ENCODE measurements at regions not wholly inside any gene's neighbourhood (a gene's known extent, or its start where the extent isn't known, plus 50 kb on each side); places are given as distances from the start of the nearest gene placed in this dataset.

GRCh38 chr9:75418518-75418917 is 330.2 kb downstream of the OSTF1 start:
- no peaks in the 10 kb centered on the region for H3K9me3 ChIP-seq (ENCODE audit: low read length)
- no peak overlapping the region for H3K27ac Mint-ChIP-seq
- no peak overlapping the region for H3K4me3 ChIP-seq (ENCODE audit: low read length)
- ChIA-PET POLR2A (no interaction called here), CTCF (no interaction called here)
- no peaks in the 10 kb centered on the region for H3K27me3 ChIP-seq (ENCODE audit: insufficient read depth, low read length, poor library complexity, severe bottlenecking)
- no peaks in the 10 kb centered on the region for H3K4me1 ChIP-seq (ENCODE audit: insufficient read depth, low read length)
- H3K27ac ChIP-seq (ENCODE audit: low read depth, low read length) = no peak overlapping the region
- H3K4me1 Mint-ChIP-seq = peaks cover 0 to 3% (median 0%) of the 10 kb centered on the region in 3 donors
- H3K36me3 Mint-ChIP-seq = peaks cover 0 to 2% (median 0%) of the 10 kb centered on the region in 3 donors
- H3K9me3 Mint-ChIP-seq = peaks cover 0 to 2% (median 0%) of the 10 kb centered on the region in 5 donors
- H3K36me3 ChIP-seq (ENCODE audit: insufficient read depth, low read length) = no peaks in the 10 kb centered on the region
- DNase-seq = no peak
- peaks cover 0 to 2% of the 10 kb centered on the region in 2 donors for H3K27me3 Mint-ChIP-seq
- no peak overlapping the region for H3K4me3 Mint-ChIP-seq

- no peaks in the 10 kb centered on the region for H3K9me3 ChIP-seq (ENCODE audit: low read length)
- H3K27me3 Mint-ChIP-seq = peaks cover 0 to 2% of the 10 kb centered on the region in 2 donors
- no peaks in the 10 kb centered on the region for H3K27me3 ChIP-seq (ENCODE audit: insufficient read depth, low read length, poor library complexity, severe bottlenecking)
- no peaks in the 10 kb centered on the region for H3K36me3 ChIP-seq (ENCODE audit: insufficient read depth, low read length)
- ChIA-PET CTCF (no interaction called here), POLR2A (no interaction called here)
- H3K4me1 Mint-ChIP-seq = peaks cover 0 to 3% (median 0%) of the 10 kb centered on the region in 3 donors
- no peaks in the 10 kb centered on the region for H3K4me1 ChIP-seq (ENCODE audit: insufficient read depth, low read length)
- H3K27ac Mint-ChIP-seq = peak overlapping the region in 1 of 8 donors; percentile 14
- peaks cover 0 to 2% (median 0%) of the 10 kb centered on the region in 5 donors for H3K9me3 Mint-ChIP-seq
- no peak overlapping the region for H3K4me3 ChIP-seq (ENCODE audit: low read length)
- H3K4me3 Mint-ChIP-seq = peak overlapping the region in 1 of 7 donors; percentile 29
- DNase-seq = no peak
- H3K36me3 Mint-ChIP-seq = peaks cover 0 to 2% (median 0%) of the 10 kb centered on the region in 3 donors
- H3K27ac ChIP-seq (ENCODE audit: low read depth, low read length) = no peak overlapping the region
Observed at GRCh38 chr9:75422944-75423522, 334.7 kb downstream of the OSTF1 start.

GRCh38 chr9:75429531-75430475 is 341.5 kb downstream of the OSTF1 start:
- H3K27me3 Mint-ChIP-seq = peaks cover 4 to 8% of the 10 kb centered on the region in 2 donors
- Histone ChIP-seq H3K4me1 (ENCODE audit: insufficient read depth, low read length) (no peaks in the 10 kb centered on the region), H3K36me3 (ENCODE audit: insufficient read depth, low read length) (no peaks in the 10 kb centered on the region), H3K27ac (ENCODE audit: low read depth, low read length) (no peak overlapping the region), H3K9me3 (ENCODE audit: low read length) (no peaks in the 10 kb centered on the region), H3K4me3 (ENCODE audit: low read length) (no peak overlapping the region), H3K27me3 (ENCODE audit: insufficient read depth, low read length, poor library complexity, severe bottlenecking) (no peaks in the 10 kb centered on the region)
- H3K4me3 Mint-ChIP-seq = no peak overlapping the region
- DNase-seq = no peak
- CTCF ChIA-PET = no interaction called here
- no peaks in the 10 kb centered on the region for H3K36me3 Mint-ChIP-seq
- POLR2A ChIA-PET = no interaction called here
- H3K4me1 Mint-ChIP-seq = no peaks in the 10 kb centered on the region
- peaks cover 0 to 2% (median 0%) of the 10 kb centered on the region in 5 donors for H3K9me3 Mint-ChIP-seq
- no peak overlapping the region for H3K27ac Mint-ChIP-seq

GRCh38 chr9:75431375-75431774 is 343.1 kb downstream of the OSTF1 start:
- Mint-ChIP-seq H3K27me3 (peaks cover 6 to 8% of the 10 kb centered on the region in 2 donors), H3K9me3 (peaks cover 0 to 2% (median 0%) of the 10 kb centered on the region in 5 donors), H3K36me3 (no peaks in the 10 kb centered on the region), H3K4me1 (no peaks in the 10 kb centered on the region), H3K27ac (no peak overlapping the region), H3K4me3 (no peak overlapping the region)
- ChIA-PET CTCF (no interaction called here), POLR2A (no interaction called here)
- Histone ChIP-seq H3K27ac (ENCODE audit: low read depth, low read length) (no peak overlapping the region), H3K27me3 (ENCODE audit: insufficient read depth, low read length, poor library complexity, severe bottlenecking) (no peaks in the 10 kb centered on the region), H3K9me3 (ENCODE audit: low read length) (no peaks in the 10 kb centered on the region), H3K36me3 (ENCODE audit: insufficient read depth, low read length) (no peaks in the 10 kb centered on the region), H3K4me1 (ENCODE audit: insufficient read depth, low read length) (no peaks in the 10 kb centered on the region), H3K4me3 (ENCODE audit: low read length) (no peak overlapping the region)
- DNase-seq = no peak

- H3K36me3 Mint-ChIP-seq = no peaks in the 10 kb centered on the region
- H3K27me3 Mint-ChIP-seq = peaks cover 6 to 8% of the 10 kb centered on the region in 2 donors
- no peak overlapping the region for H3K4me3 Mint-ChIP-seq
- no peaks in the 10 kb centered on the region for H3K4me1 Mint-ChIP-seq
- H3K4me1 ChIP-seq (ENCODE audit: insufficient read depth, low read length) = no peaks in the 10 kb centered on the region
- POLR2A ChIA-PET = no interaction called here
- no peaks in the 10 kb centered on the region for H3K36me3 ChIP-seq (ENCODE audit: insufficient read depth, low read length)
- CTCF ChIA-PET = no interaction called here
- H3K4me3 ChIP-seq (ENCODE audit: low read length) = no peak overlapping the region
- no peak overlapping the region for H3K27ac ChIP-seq (ENCODE audit: low read depth, low read length)
- DNase-seq = no peak
- H3K27ac Mint-ChIP-seq = no peak overlapping the region
- no peaks in the 10 kb centered on the region for H3K27me3 ChIP-seq (ENCODE audit: insufficient read depth, low read length, poor library complexity, severe bottlenecking)
- H3K9me3 ChIP-seq (ENCODE audit: low read length) = no peaks in the 10 kb centered on the region
- H3K9me3 Mint-ChIP-seq = peaks cover 0 to 2% (median 0%) of the 10 kb centered on the region in 5 donors
Observed at GRCh38 chr9:75432386-75432785, 344.1 kb downstream of the OSTF1 start.

- peaks cover 6 to 9% of the 10 kb centered on the region in 2 donors for H3K27me3 Mint-ChIP-seq
- ChIA-PET CTCF (no interaction called here), POLR2A (no interaction called here)
Observed at GRCh38 chr9:75432888-75433287, 344.6 kb downstream of the OSTF1 start.

GRCh38 chr9:75438716-75439115 is 350.4 kb downstream of the OSTF1 start:
- Mint-ChIP-seq H3K9me3 (peaks cover 0 to 2% (median 1%) of the 10 kb centered on the region in 5 donors), H3K4me1 (no peaks in the 10 kb centered on the region), H3K27ac (no peak overlapping the region), H3K36me3 (no peaks in the 10 kb centered on the region), H3K4me3 (no peak overlapping the region), H3K27me3 (peaks cover 3 to 5% of the 10 kb centered on the region in 2 donors)
- DNase-seq = no peak
- Histone ChIP-seq H3K9me3 (ENCODE audit: low read length) (no peaks in the 10 kb centered on the region), H3K4me3 (ENCODE audit: low read length) (no peak overlapping the region), H3K27me3 (ENCODE audit: insufficient read depth, low read length, poor library complexity, severe bottlenecking) (no peaks in the 10 kb centered on the region), H3K27ac (ENCODE audit: low read depth, low read length) (no peak overlapping the region), H3K36me3 (ENCODE audit: insufficient read depth, low read length) (no peaks in the 10 kb centered on the region), H3K4me1 (ENCODE audit: insufficient read depth, low read length) (no peaks in the 10 kb centered on the region)
- POLR2A ChIA-PET = no interaction called here
- CTCF ChIA-PET = no interaction called here

More at GRCh38 chr9:75432888-75433287, 344.6 kb downstream of the OSTF1 start:
- Mint-ChIP-seq H3K4me1 (no peaks in the 10 kb centered on the region), H3K9me3 (peaks cover 0 to 2% (median 0%) of the 10 kb centered on the region in 5 donors), H3K36me3 (no peaks in the 10 kb centered on the region), H3K27ac (no peak overlapping the region), H3K4me3 (no peak overlapping the region)
- no peaks in the 10 kb centered on the region for H3K36me3 ChIP-seq (ENCODE audit: insufficient read depth, low read length)
- no peaks in the 10 kb centered on the region for H3K4me1 ChIP-seq (ENCODE audit: insufficient read depth, low read length)
- DNase-seq = no peak
- no peaks in the 10 kb centered on the region for H3K9me3 ChIP-seq (ENCODE audit: low read length)
- no peaks in the 10 kb centered on the region for H3K27me3 ChIP-seq (ENCODE audit: insufficient read depth, low read length, poor library complexity, severe bottlenecking)
- H3K4me3 ChIP-seq (ENCODE audit: low read length) = no peak overlapping the region
- no peak overlapping the region for H3K27ac ChIP-seq (ENCODE audit: low read depth, low read length)

GRCh38 chr9:75440914-75441313 is 352.6 kb downstream of the OSTF1 start:
- no peak overlapping the region for H3K27ac Mint-ChIP-seq
- CTCF ChIA-PET = no interaction called here

More at GRCh38 chr9:75440914-75441313, 352.6 kb downstream of the OSTF1 start:
- POLR2A ChIA-PET = no interaction called here
- Histone ChIP-seq H3K4me3 (ENCODE audit: low read length) (no peak overlapping the region), H3K36me3 (ENCODE audit: insufficient read depth, low read length) (no peaks in the 10 kb centered on the region), H3K9me3 (ENCODE audit: low read length) (no peaks in the 10 kb centered on the region), H3K27ac (ENCODE audit: low read depth, low read length) (no peak overlapping the region), H3K27me3 (ENCODE audit: insufficient read depth, low read length, poor library complexity, severe bottlenecking) (no peaks in the 10 kb centered on the region), H3K4me1 (ENCODE audit: insufficient read depth, low read length) (no peaks in the 10 kb centered on the region)
- Mint-ChIP-seq H3K36me3 (no peaks in the 10 kb centered on the region), H3K4me3 (no peak overlapping the region), H3K4me1 (no peaks in the 10 kb centered on the region), H3K9me3 (peaks cover 0 to 4% (median 0%) of the 10 kb centered on the region in 5 donors), H3K27me3 (peaks cover 0 to 3% of the 10 kb centered on the region in 2 donors)
- no peak for DNase-seq
